ENCODE measurements at regions not wholly inside any gene's neighbourhood (a gene's known extent, or its start where the extent isn't known, plus 50 kb on each side); places are given as distances from the start of the nearest gene placed in this dataset.

- no peak for TF ChIP-seq GATA3 (IDR thresholded peaks at IDR 0.05; ENCODE audit: low read depth, low read length)
- TF ChIP-seq GATA2 (IDR thresholded peaks at IDR 0.05; ENCODE audit: low read depth, low read length), result no peak
Observed at GRCh38 chr18:6610466-6610865, 119.0 kb upstream of the ARHGAP28 start.
